ENCODE measurements at regions not wholly inside any gene's neighbourhood (a gene's known extent, or its start where the extent isn't known, plus 50 kb on each side); places are given as distances from the start of the nearest gene placed in this dataset.

- FAIRE-seq: no peak
- no peak for TF ChIP-seq GFI1 (CRISPR knock-in tag; IDR thresholded peaks at IDR 0.05; ENCODE audit: borderline replicate concordance)
- TF ChIP-seq GTF2F1 (IDR thresholded peaks at IDR 0.05; ENCODE audit: low read length): no peak
- TF ChIP-seq NFKB2 (CRISPR knock-in tag; IDR thresholded peaks at IDR 0.05; ENCODE audit: borderline replicate concordance): no peak
- no peak for TF ChIP-seq ZNF33A (CRISPR knock-in tag; IDR thresholded peaks at IDR 0.05; ENCODE audit: borderline replicate concordance)
- no peak for TF ChIP-seq SNRNP70 (IDR thresholded peaks at IDR 0.05; ENCODE audit: low read depth, low read length)
- TF ChIP-seq RERE (CRISPR knock-in tag; IDR thresholded peaks at IDR 0.05; ENCODE audit: low read depth): no peak
- no peak for TF ChIP-seq ZNF382 (CRISPR knock-in tag; IDR thresholded peaks at IDR 0.05; ENCODE audit: borderline replicate concordance)
- no peak for TF ChIP-seq HIVEP1 (CRISPR knock-in tag; IDR thresholded peaks at IDR 0.05)
- no peak for TF ChIP-seq REPIN1 (CRISPR knock-in tag; IDR thresholded peaks at IDR 0.05; ENCODE audit: borderline replicate concordance, low read depth)
- no peak for TF ChIP-seq ATF2 (CRISPR knock-in tag; IDR thresholded peaks at IDR 0.05)
- no peak for TF ChIP-seq BCL6 (CRISPR knock-in tag; IDR thresholded peaks at IDR 0.05)
These were observed 78.0 kb upstream of the SORCS3 start for GRCh38 chr10:104563051-104563450.

More at GRCh38 chr10:104563051-104563450, 78.0 kb upstream of the SORCS3 start:
- Histone ChIP-seq H3K9me3 (ENCODE audit: low read length) (no peaks in the 10 kb centered on the region), H3K4me3 (replicated peaks in 1 of 3; ENCODE audit: insufficient read depth in 1 of 3, low read depth in 2 of 3, low read length in 3 of 3) (no peak overlapping the region), H3K79me2 (ENCODE audit: insufficient read depth, low read length) (no peaks in the 10 kb centered on the region), H3K27me3 (ENCODE audit: control insufficient read depth in 1 of 2, insufficient read depth in 2 of 2, low read length in 2 of 2) (no peaks in the 10 kb centered on the region), H3K36me3 (replicated peaks in 1 of 2; ENCODE audit: control insufficient read depth in 1 of 2, insufficient read depth in 2 of 2, low read length in 2 of 2) (no peaks in the 10 kb centered on the region), H3K4me2 (ENCODE audit: low read depth, low read length) (no peak overlapping the region), H3K9ac (ENCODE audit: insufficient read depth, low read depth, low read length) (no peak overlapping the region), H4K20me1 (ENCODE audit: insufficient read depth, low read length) (no peaks in the 10 kb centered on the region), H3K4me1 (ENCODE audit: insufficient read depth, low read length) (no peaks in the 10 kb centered on the region), H3K27ac (ENCODE audit: extremely low read length, insufficient read depth, low read length) (no peak overlapping the region), H2AFZ (ENCODE audit: low read length) (no peak overlapping the region)
- no TSS peak for BruUV-seq (replicated peaks)
- CTCF ChIA-PET (ENCODE audit: low intra/inter-chr PET ratio, low total read pairs): no interaction called here
- intact Hi-C loops (cut with micrococcal nuclease; ENCODE audit: unreplicated experiment) (no loop called here), in situ Hi-C loops (cut with HindIII; ENCODE audit: extremely low pct_ligation_motif_present, low pct_unique_long_range_greater_than_20kb) (no loop called here)
- 0% methylated on average over 1 of the region's 1 CpG for WGBS (ENCODE audit: low lambda C conversion rate)
- ATAC-seq: no peak
- POLR2A ChIA-PET: no interaction called here
- no peak for DNase-seq (ENCODE audit: low spot score)
